GM12891 (cell line): ENCODE measurements at regions not wholly inside any gene's neighbourhood (a gene's known extent, or its start where the extent isn't known, plus 50 kb on each side); places are given as distances from the start of the nearest gene placed in this dataset.

Experiments used
- PAX5 ChIP-seq: IDR thresholded peaks from 2 replicates; pipeline ENCODE4 v1.6.1; 2011; ENCODE audit warnings: low read length, moderate library complexity, mild to moderate bottlenecking; ENCODE audit not compliant: insufficient read depth, severe bottlenecking
- POLR2A ChIP-seq: IDR thresholded peaks from 2 replicates; pipeline ENCODE4 v1.6.1; 2011; ENCODE audit warnings: low read depth, low read length, control low read depth
- POLR2AphosphoS5 ChIP-seq: IDR thresholded peaks from 2 replicates; pipeline ENCODE4 v1.6.1; 2011; ENCODE audit warnings: low read depth, low read length, control low read depth
- SPI1 ChIP-seq: IDR thresholded peaks from 2 replicates; pipeline ENCODE4 v1.6.1; 2011; ENCODE audit warnings: low read depth, low read length, control low read depth
- TAF1 ChIP-seq: IDR thresholded peaks from 2 replicates; pipeline ENCODE4 v1.6.1; 2011; ENCODE audit warnings: low read depth, low read length, control low read depth

DNA sequence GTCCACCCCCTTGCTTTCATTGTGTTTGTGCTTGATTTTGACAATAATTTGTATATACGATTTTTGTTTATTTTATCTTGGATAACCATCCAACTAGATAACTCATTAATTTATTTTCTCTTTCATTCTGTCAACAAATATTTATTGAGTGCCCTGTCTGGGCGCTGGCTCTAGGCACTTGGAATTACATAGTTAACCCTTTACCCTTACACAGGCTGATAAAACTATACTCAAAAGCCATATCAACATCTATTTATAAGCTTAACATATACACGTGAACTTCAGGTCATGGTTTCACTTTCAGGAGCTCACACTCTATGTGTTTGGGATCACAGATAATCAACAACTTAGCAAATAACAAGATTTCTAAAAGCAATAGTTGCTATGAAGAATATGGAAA lies 226.3 kb upstream of the PPARGC1A start:
- TF ChIP-seq POLR2A = no peak
- no peak for TF ChIP-seq SPI1
- TF ChIP-seq POLR2AphosphoS5 = no peak
- no peak for TF ChIP-seq TAF1
- no peak for TF ChIP-seq PAX5
